ENCODE measurements at regions not wholly inside any gene's neighbourhood (a gene's known extent, or its start where the extent isn't known, plus 50 kb on each side); places are given as distances from the start of the nearest gene placed in this dataset.

DNA sequence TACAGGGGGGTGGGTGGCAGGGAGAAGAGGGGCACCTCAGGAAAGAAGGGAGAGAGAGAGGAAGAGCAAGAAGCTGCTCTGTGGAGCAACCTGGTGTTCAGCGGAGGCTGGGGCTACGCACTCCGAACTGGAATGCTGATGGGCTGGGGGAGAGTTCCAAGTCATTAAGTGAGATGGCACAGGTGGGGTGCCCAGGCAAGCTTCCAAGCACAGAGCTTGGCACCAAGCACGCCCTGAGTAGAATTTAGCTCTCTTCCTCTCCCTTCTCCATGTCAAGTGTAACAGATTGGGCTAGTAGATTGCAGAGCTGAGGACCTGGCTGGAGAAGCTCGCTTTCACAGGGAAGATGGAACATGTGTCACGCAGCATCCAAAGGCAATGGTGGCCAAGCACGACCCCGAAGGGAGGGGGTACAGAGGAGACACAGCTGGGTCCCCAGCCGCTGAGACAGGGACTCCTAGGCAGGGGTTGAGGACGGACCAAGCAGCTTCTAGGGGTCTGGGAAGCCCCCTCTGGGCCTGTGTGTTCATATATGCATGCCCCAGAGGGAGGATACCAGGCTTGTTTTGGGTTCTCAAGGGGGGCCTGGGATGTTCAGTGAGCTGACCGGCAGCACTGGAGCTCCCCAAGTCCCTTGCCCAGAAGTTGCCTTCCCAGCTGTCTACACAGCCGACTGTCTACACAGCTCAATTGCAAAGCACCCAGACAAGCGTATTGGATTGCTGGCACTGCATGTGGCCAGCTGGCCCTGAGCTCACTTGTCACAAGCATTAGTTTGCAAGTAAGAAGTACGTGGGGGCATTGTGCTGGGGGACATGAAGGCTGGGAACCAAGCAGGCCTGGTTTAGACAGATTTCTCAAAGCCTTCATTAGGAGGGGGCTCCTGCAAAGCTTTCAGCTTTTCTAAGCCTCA, 247.8 kb downstream of the ENGASE start:
- Histone ChIP-seq H2AFZ (ENCODE audit: control insufficient read depth, low read length) (no peak overlapping the region), H3K4me3 (ENCODE audit: control insufficient read depth in 2 of 3, extremely low read depth in 1 of 3, insufficient read depth in 2 of 3, low read depth in 1 of 3, low read length in 3 of 3) (no peak overlapping the region), H3K4me1 (ENCODE audit: control insufficient read depth, extremely low read depth, insufficient read depth, low read length) (no peaks in the 10 kb centered on the region), H3K9ac (ENCODE audit: control insufficient read depth, extremely low read depth, insufficient read depth, low read length) (no peak overlapping the region), H3K79me2 (ENCODE audit: control insufficient read depth, insufficient read depth, low read length) (no peaks in the 10 kb centered on the region), H3K27me3 (ENCODE audit: control insufficient read depth, extremely low read depth, insufficient read depth, low read length) (peaks cover 15% of the 10 kb centered on the region), H3K9me3 (ENCODE audit: control insufficient read depth, low read depth, low read length) (no peaks in the 10 kb centered on the region), H3K27ac (ENCODE audit: control insufficient read depth, insufficient read depth, low read length) (no peak overlapping the region), H3K36me3 (ENCODE audit: control insufficient read depth in 2 of 2, extremely low read depth in 1 of 2, insufficient read depth in 2 of 2, low read length in 2 of 2) (no peaks in the 10 kb centered on the region), H4K20me1 (ENCODE audit: control insufficient read depth, extremely low read depth, insufficient read depth, low read length) (no peaks in the 10 kb centered on the region), H3K9me1 (ENCODE audit: control insufficient read depth, extremely low read depth, insufficient read depth, low read length) (no peaks in the 10 kb centered on the region), H3K4me2 (ENCODE audit: control insufficient read depth, extremely low read depth, insufficient read depth, low read depth, low read length) (no peak overlapping the region)
- dilution Hi-C loops (cut with MboI; ENCODE audit: extremely low pct_ligation_motif_present, low sequenced_read_pairs), result no loop called here
- TF ChIP-seq EZH2 (IDR thresholded peaks at IDR 0.05; ENCODE audit: low read length), result no peak
- TF ChIP-seq, protein P1, sequence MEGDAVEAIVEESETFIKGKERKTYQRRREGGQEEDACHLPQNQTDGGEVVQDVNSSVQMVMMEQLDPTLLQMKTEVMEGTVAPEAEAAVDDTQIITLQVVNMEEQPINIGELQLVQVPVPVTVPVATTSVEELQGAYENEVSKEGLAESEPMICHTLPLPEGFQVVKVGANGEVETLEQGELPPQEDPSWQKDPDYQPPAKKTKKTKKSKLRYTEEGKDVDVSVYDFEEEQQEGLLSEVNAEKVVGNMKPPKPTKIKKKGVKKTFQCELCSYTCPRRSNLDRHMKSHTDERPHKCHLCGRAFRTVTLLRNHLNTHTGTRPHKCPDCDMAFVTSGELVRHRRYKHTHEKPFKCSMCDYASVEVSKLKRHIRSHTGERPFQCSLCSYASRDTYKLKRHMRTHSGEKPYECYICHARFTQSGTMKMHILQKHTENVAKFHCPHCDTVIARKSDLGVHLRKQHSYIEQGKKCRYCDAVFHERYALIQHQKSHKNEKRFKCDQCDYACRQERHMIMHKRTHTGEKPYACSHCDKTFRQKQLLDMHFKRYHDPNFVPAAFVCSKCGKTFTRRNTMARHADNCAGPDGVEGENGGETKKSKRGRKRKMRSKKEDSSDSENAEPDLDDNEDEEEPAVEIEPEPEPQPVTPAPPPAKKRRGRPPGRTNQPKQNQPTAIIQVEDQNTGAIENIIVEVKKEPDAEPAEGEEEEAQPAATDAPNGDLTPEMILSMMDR (optimal IDR thresholded peaks at IDR 0.05 in 1 of 3, IDR thresholded peaks at IDR 0.05 in 1 of 3, conservative IDR thresholded peaks at IDR 0.05 in 1 of 3; ENCODE audit: extremely low read depth in 1 of 3, insufficient read depth in 2 of 3, low read length in 3 of 3), result no peak
- no peak for FAIRE-seq
- no peak for DNase-seq (ENCODE audit: low read depth, low spot score)

DNA sequence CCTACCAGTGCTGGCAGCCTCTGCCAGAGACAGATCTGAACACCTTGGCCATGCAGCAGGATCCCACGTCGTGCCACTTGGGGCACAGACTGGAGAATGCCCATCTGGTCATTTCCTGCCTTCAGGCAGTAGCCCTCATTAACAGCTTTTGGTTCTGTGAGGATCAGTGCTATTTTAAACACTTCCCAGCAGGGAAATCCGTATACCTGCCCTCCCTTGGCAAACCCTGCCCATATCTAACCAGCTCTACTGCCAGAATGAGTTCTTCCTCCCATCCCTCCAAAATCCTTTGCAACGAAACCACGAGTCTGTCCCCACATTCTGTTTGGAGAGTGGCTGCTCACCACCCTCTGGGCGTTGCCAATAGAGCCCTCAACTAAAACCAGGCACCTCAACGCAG, 245.7 kb downstream of the ENGASE start:
- no peaks in the 10 kb centered on the region for H3K9me1 ChIP-seq (ENCODE audit: control insufficient read depth, extremely low read depth, insufficient read depth, low read length)
- H3K79me2 ChIP-seq (ENCODE audit: control insufficient read depth, insufficient read depth, low read length), result no peaks in the 10 kb centered on the region
- peaks cover 19% of the 10 kb centered on the region for H3K27me3 ChIP-seq (ENCODE audit: control insufficient read depth, extremely low read depth, insufficient read depth, low read length)
- no peak overlapping the region for H3K9ac ChIP-seq (ENCODE audit: control insufficient read depth, extremely low read depth, insufficient read depth, low read length)
- H2AFZ ChIP-seq (ENCODE audit: control insufficient read depth, low read length), result no peak overlapping the region
- FAIRE-seq (no peak), DNase-seq (ENCODE audit: low read depth, low spot score) (no peak)
- TF ChIP-seq EZH2 (IDR thresholded peaks at IDR 0.05; ENCODE audit: low read length), result no peak
- TF ChIP-seq, protein P1 (optimal IDR thresholded peaks at IDR 0.05 in 1 of 3, IDR thresholded peaks at IDR 0.05 in 1 of 3, conservative IDR thresholded peaks at IDR 0.05 in 1 of 3; ENCODE audit: extremely low read depth in 1 of 3, insufficient read depth in 2 of 3, low read length in 3 of 3), result no peak
- no peaks in the 10 kb centered on the region for H3K4me1 ChIP-seq (ENCODE audit: control insufficient read depth, extremely low read depth, insufficient read depth, low read length)
- no peaks in the 10 kb centered on the region for H3K36me3 ChIP-seq (ENCODE audit: control insufficient read depth in 2 of 2, extremely low read depth in 1 of 2, insufficient read depth in 2 of 2, low read length in 2 of 2)
- no peak overlapping the region for H3K4me3 ChIP-seq (ENCODE audit: control insufficient read depth in 2 of 3, extremely low read depth in 1 of 3, insufficient read depth in 2 of 3, low read depth in 1 of 3, low read length in 3 of 3)
- no peaks in the 10 kb centered on the region for H4K20me1 ChIP-seq (ENCODE audit: control insufficient read depth, extremely low read depth, insufficient read depth, low read length)
- dilution Hi-C loops (cut with MboI; ENCODE audit: extremely low pct_ligation_motif_present, low sequenced_read_pairs), result no loop called here
- H3K4me2 ChIP-seq (ENCODE audit: control insufficient read depth, extremely low read depth, insufficient read depth, low read depth, low read length), result no peak overlapping the region
- no peak overlapping the region for H3K27ac ChIP-seq (ENCODE audit: control insufficient read depth, insufficient read depth, low read length)
- H3K9me3 ChIP-seq (ENCODE audit: control insufficient read depth, low read depth, low read length), result no peaks in the 10 kb centered on the region

Data from keratinocyte (primary cell).